Cardiac fibroblast (primary cell): ENCODE measurements at regions not wholly inside any gene's neighbourhood (a gene's known extent, or its start where the extent isn't known, plus 50 kb on each side); places are given as distances from the start of the nearest gene placed in this dataset.

Source experiments
- DNase-seq, 2 donors: peaks; one replicate each; pipeline versions ENCODE4 v3.0.0 to v3.0.0-alpha.2; 2010; ENCODE audit warnings: low read depth in 2 of 2
- H3K4me3 ChIP-seq, 2 donors: replicated peaks in 1 of 2; 1 replicate in 1 of 2; 2 replicates in 1 of 2; pipeline ENCODE4 v1.5.1; 2011; ENCODE audit warnings: low read depth in 2 of 2, low read length in 2 of 2, mild to moderate bottlenecking in 2 of 2, moderate library complexity in 1 of 2
- CTCF ChIP-seq: IDR thresholded peaks from one replicate; pipeline ENCODE4 v1.5.1; 2011; ENCODE audit warnings: low read depth, mild to moderate bottlenecking, low read length, inconsistent platforms

DNA sequence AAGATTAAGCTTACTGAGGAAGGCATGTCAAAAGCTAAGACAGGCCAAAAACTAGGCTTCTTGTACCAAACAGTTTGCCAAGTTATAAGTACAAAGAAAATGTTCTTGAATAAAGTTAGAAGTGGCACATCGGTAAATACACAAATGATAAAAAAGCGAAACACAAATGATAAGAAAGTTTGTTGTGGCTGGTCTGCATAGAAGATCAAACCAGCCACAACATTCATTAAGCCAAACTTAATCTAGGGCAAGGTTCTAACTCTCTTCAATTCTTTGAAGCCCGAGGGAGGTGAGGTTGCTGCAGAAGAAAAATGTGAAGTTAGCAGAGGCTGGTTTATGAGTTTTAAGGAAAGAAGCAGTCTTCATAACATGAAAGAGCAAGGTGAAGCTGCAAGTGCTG is 1119.6 kb upstream of the FLRT2 start:
- DNase-seq: no peak
- TF ChIP-seq CTCF: no peak
- H3K4me3 ChIP-seq: no peak overlapping the region

DNA sequence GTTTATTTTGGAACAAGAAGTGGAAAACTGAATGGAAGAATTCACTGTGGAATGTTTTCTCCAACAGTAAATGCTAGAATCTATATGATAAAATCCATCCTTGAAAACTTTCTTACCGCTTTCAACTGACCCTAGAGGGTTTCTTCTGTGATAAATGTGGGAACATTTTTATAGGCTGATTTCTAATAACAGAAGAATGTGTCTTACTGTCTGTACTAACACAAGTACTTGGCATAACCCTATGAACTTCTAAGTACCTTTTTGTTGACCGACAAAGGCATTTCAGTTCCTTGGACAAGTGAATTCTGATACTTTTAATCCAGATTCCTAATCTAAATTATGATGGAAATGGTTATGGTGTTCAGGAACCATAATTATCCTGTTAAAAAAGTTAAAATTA is 1109.7 kb upstream of the FLRT2 start:
- no peak for TF ChIP-seq CTCF
- peak; percentile 21 to 23 for DNase-seq
- H3K4me3 ChIP-seq: no peak overlapping the region

DNA sequence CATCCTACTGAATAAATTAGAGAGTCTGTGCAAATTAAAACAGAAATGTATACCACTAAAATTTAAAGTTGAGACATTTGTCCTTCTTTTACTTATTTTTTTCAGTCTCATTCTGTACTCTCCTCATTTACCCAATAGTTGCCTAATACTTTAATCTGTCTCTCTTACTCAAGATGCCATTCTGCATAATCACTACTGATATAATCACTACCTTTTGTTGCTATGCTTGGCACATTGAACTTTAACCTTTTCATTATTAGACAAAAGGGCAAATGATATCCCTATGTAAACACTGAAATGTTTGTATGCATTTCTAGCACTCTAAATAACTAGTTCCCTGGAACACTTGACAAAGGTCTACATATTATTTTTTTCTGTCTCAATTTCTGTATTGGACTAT is 1108.3 kb upstream of the FLRT2 start:
- no peak for TF ChIP-seq CTCF

DNA sequence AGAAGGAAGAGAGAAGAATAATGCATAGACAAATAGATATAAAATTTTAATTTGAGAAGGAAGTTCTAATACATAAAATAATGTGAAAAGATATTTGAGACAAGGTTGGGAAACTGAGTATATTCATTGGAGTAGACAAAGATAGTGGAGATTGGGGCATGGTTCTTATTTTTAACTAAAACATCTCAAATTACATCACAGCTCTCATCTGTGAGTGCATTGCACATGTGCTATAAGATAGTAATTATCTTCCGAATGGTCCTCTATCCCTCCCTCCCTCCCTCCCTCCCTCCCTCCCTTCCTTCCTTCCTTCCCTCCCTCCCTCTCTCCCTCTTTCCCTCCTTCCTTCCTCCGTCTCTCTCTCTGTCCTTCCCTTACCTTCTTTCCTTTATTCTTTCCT is 1104.0 kb upstream of the FLRT2 start:
- DNase-seq: no peak
- H3K4me3 ChIP-seq: no peak overlapping the region

More for the DNA sequence above, 1108.3 kb upstream of the FLRT2 start:
- DNase-seq: peak in 1 of 2 donors; percentile 5
- H3K4me3 ChIP-seq: no peak overlapping the region

DNA sequence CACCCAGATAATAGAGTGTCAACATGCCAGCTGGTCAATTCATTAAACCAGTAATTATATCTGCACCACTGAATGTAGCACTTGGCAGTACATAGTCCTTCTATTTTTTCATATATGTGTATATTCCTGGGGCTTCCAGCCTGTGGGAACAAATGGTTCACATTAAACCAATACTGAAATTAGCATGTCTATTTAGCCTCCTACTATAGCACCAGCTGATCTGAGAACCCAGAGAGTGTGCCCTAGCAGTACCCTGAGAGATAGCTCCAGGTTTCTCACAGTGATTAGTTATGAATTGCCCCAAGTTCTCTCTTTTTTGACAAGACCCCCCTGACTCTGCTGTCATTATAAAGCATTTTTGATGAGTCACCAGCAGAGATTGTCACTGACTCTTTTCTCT is 1097.3 kb upstream of the FLRT2 start:
- no peak for TF ChIP-seq CTCF
- no peak for DNase-seq
- H3K4me3 ChIP-seq: no peak overlapping the region

More for the DNA sequence above, 1104.0 kb upstream of the FLRT2 start:
- no peak for TF ChIP-seq CTCF

DNA sequence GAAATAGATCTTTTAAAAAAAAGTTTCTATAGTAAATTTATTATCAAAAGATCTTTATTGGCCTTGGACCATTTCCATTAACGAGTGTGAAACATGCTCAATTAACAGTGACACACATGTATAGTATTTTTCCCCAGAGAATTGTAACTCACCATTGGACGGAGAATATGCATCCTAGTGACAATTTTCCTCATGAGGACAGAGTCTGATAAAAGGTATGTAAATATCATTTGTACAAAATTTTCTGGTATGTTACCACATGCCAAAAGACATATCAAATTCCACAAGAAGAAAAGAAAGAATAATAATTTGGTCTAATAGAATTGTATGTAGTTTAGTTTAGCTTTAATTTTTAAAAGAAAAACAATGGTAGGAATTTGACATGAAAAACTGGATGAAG is 1096.0 kb upstream of the FLRT2 start:
- TF ChIP-seq CTCF: no peak
- DNase-seq: no peak
- H3K4me3 ChIP-seq: no peak overlapping the region

GRCh38 chr14:84435820-84436324 is 1094.1 kb upstream of the FLRT2 start:
- no peak for DNase-seq
- no peak for TF ChIP-seq CTCF
- H3K4me3 ChIP-seq: no peak overlapping the region
